Natural killer cell (primary cell): ENCODE measurements at regions not wholly inside any gene's neighbourhood (a gene's known extent, or its start where the extent isn't known, plus 50 kb on each side); places are given as distances from the start of the nearest gene placed in this dataset.
"Not testable (repeated sequence)": the region's sequence is repeated elsewhere in the genome, so short reads cannot be mapped to it uniquely, and the experiment has no call there.

Experiments used
- ATAC-seq, 3 donors: fragments of 150-1000 bp in 2 of 3; fragments of 200-7000 bp in 1 of 3; cut with Tn5 transposase; 1 replicate in 1 of 3; 2 replicates in 2 of 3; pipeline ENCODE4 v1.10.0; 2021; ENCODE audit warnings: mild to moderate bottlenecking in 2 of 3, moderate library complexity in 2 of 3
- DNase-seq, 2 donors: peaks; one replicate each; pipeline versions ENCODE4 v3.0.0 to v3.0.0-alpha.2; 2013 to 2021; ENCODE audit warnings: mixed read lengths in 1 of 2
- H3K27ac ChIP-seq: one replicate; pipeline ENCODE4 v1.5.1; 2013; ENCODE audit warnings: mild to moderate bottlenecking, low read length
- H3K27me3 ChIP-seq: one replicate; pipeline ENCODE4 v1.6.1; 2013; ENCODE audit warnings: low read length; ENCODE audit not compliant: control insufficient read depth, insufficient read depth
- H3K36me3 ChIP-seq: one replicate; pipeline ENCODE4 v1.6.1; 2013; ENCODE audit warnings: low read length; ENCODE audit not compliant: control insufficient read depth, insufficient read depth
- H3K4me1 ChIP-seq: one replicate; pipeline ENCODE4 v1.6.1; 2013; ENCODE audit warnings: low read length; ENCODE audit not compliant: control insufficient read depth, insufficient read depth
- H3K4me3 ChIP-seq: one replicate; pipeline ENCODE4 v1.5.1; 2013; ENCODE audit warnings: low read length
- H3K9me3 ChIP-seq: one replicate; pipeline ENCODE4 v1.6.1; 2013; ENCODE audit warnings: low read length; ENCODE audit not compliant: control insufficient read depth, insufficient read depth
- H3K27ac Mint-ChIP-seq, 2 donors: one replicate each; pipeline ENCODE4 v1.8.0; 2022; ENCODE audit warnings: mild to moderate bottlenecking in 2 of 2, mixed read lengths in 2 of 2, moderate library complexity in 1 of 2
- H3K27me3 Mint-ChIP-seq, 2 donors: one replicate each; pipeline ENCODE4 v1.8.0; 2022; ENCODE audit warnings: low read depth in 2 of 2, mixed read lengths in 2 of 2
- H3K36me3 Mint-ChIP-seq: one replicate; pipeline ENCODE4 v1.8.0; 2022; ENCODE audit warnings: mixed read lengths
- H3K4me1 Mint-ChIP-seq, 2 donors: one replicate each; pipeline ENCODE4 v1.8.0; 2022; ENCODE audit warnings: mixed read lengths in 2 of 2
- H3K4me3 Mint-ChIP-seq: one replicate; pipeline ENCODE4 v1.8.0; 2022; ENCODE audit warnings: mild to moderate bottlenecking, moderate library complexity, mixed read lengths
- H3K9me3 Mint-ChIP-seq, 2 donors: one replicate each; pipeline ENCODE4 v1.8.0; 2022; ENCODE audit warnings: mixed read lengths in 2 of 2
- CTCF ChIP-seq: fragments of 200-600 bp; IDR thresholded peaks from one replicate; pipeline ENCODE4 v1.8.0; 2022; ENCODE audit warnings: antibody characterized with exemption
- WGBS: methylation state at CpG from one replicate; pipeline ENCODE4 v1.1.7; 2013; ENCODE audit warnings: missing lambda C conversion rate; ENCODE audit not compliant: insufficient coverage; 5-methylcytosine and 5-hydroxymethylcytosine counted together
- intact Hi-C: fragments of 100-400 bp; cut with micrococcal nuclease; formaldehyde crosslinking; loops from one replicate; pipeline ENCODE4 v1.14.2; 2022

GRCh38 chr10:90302031-90302430 lies 555.8 kb downstream of the HTR7 start:
- H3K36me3 Mint-ChIP-seq, H3K27me3 Mint-ChIP-seq, H3K4me1 Mint-ChIP-seq, DNase-seq, intact Hi-C loops, H3K27ac ChIP-seq, H3K27ac Mint-ChIP-seq, H3K4me3 Mint-ChIP-seq, H3K27me3 ChIP-seq, H3K4me3 ChIP-seq, H3K4me1 ChIP-seq, H3K9me3 ChIP-seq, ATAC-seq, H3K36me3 ChIP-seq: not testable (repeated sequence)
- peaks cover 8 to 12% of the 10 kb centered on the region in 2 donors for H3K9me3 Mint-ChIP-seq
- WGBS = 28% methylated on average over 7 of the region's 7 CpGs

- Mint-ChIP-seq H3K4me1 (no peaks in the 10 kb centered on the region), H3K27ac (no peak overlapping the region), H3K4me3 (no peak overlapping the region), H3K27me3 (no peaks in the 10 kb centered on the region), H3K36me3 (no peaks in the 10 kb centered on the region), H3K9me3 (peaks cover 6 to 9% of the 10 kb centered on the region in 2 donors)
- Histone ChIP-seq H3K4me1 (no peaks in the 10 kb centered on the region), H3K27me3 (no peaks in the 10 kb centered on the region), H3K4me3 (no peak overlapping the region), H3K9me3 (no peaks in the 10 kb centered on the region), H3K36me3 (no peaks in the 10 kb centered on the region), H3K27ac (no peak overlapping the region)
- no peak for ATAC-seq
- 88% methylated on average over 8 of the region's 8 CpGs for WGBS
- TF ChIP-seq CTCF = no peak
- no peak for DNase-seq
- intact Hi-C loops = no loop called here
Observed at GRCh38 chr10:90302758-90303481, 554.9 kb downstream of the HTR7 start.

DNA sequence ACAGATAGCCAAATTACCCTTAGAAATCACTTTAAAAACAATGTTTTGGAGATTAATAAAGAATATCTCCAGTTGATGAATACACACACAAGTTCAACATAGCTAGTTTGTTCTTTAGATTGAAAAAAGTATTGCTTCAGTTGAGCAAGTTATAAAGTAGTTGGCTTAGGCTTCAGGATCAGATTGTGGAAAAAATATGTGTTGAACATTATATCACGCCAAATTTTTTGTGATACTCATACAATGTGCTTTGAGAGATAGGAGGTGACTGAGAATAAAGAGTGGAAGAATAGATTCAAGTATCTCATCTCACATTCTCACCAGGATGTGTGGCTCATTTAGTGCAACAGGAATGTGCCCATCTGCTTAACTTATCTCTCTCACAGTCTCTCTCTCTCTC lies 553.3 kb downstream of the HTR7 start:
- Mint-ChIP-seq H3K4me3 (no peak overlapping the region), H3K36me3 (peaks cover 7% of the 10 kb centered on the region), H3K4me1 (no peaks in the 10 kb centered on the region), H3K27me3 (no peaks in the 10 kb centered on the region), H3K27ac (no peak overlapping the region), H3K9me3 (peaks cover 6 to 10% of the 10 kb centered on the region in 2 donors)
- H3K27ac ChIP-seq = no peak overlapping the region
- WGBS = 67% methylated on average over 1 of the region's 1 CpG
- no peak for TF ChIP-seq CTCF
- H3K4me1 ChIP-seq = no peaks in the 10 kb centered on the region
- no peaks in the 10 kb centered on the region for H3K36me3 ChIP-seq
- H3K9me3 ChIP-seq = no peaks in the 10 kb centered on the region
- no peak overlapping the region for H3K4me3 ChIP-seq
- no peaks in the 10 kb centered on the region for H3K27me3 ChIP-seq
- ATAC-seq = no peak
- DNase-seq = no peak
- intact Hi-C loops = no loop called here

DNA sequence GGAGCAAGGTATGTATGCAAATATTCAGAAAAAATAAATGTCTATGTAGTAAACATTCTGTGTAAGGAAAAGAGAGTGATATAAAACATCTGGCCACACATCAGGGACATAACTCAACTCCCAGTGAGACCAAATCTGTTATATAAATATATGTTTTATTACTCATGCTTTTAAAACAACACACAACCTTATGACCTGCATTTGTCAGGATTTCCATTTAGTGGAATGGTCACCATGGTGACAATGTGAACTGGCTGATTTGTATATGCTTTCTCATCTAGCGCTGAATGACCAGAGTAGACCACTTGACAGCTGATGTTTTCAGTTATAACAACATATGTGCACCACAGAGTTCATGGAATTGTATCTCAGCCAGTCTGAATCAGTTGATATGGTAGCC lies 551.7 kb downstream of the HTR7 start:
- H3K27me3 ChIP-seq = no peaks in the 10 kb centered on the region
- H3K27ac Mint-ChIP-seq = no peak overlapping the region
- peaks cover 7% of the 10 kb centered on the region for H3K36me3 Mint-ChIP-seq
- no peaks in the 10 kb centered on the region for H3K9me3 ChIP-seq
- H3K4me1 ChIP-seq = no peaks in the 10 kb centered on the region
- H3K4me3 ChIP-seq = no peak overlapping the region
- H3K27ac ChIP-seq = no peak overlapping the region
- H3K27me3 Mint-ChIP-seq = no peaks in the 10 kb centered on the region
- H3K9me3 Mint-ChIP-seq = peaks cover 6 to 8% of the 10 kb centered on the region in 2 donors
- ATAC-seq = no peak
- no peak for DNase-seq
- no peaks in the 10 kb centered on the region for H3K36me3 ChIP-seq
- intact Hi-C loops = no loop called here
- no peak for TF ChIP-seq CTCF
- WGBS = 95% methylated on average over 1 of the region's 1 CpG
- H3K4me1 Mint-ChIP-seq = no peaks in the 10 kb centered on the region
- H3K4me3 Mint-ChIP-seq = no peak overlapping the region
